BE2C (cell line): ENCODE measurements at regions not wholly inside any gene's neighbourhood (a gene's known extent, or its start where the extent isn't known, plus 50 kb on each side); places are given as distances from the start of the nearest gene placed in this dataset.
"Not testable (repeated sequence)": the region's sequence is repeated elsewhere in the genome, so short reads cannot be mapped to it uniquely, and the experiment has no call there.

Experiments
- DNase-seq: peaks from one replicate; pipeline ENCODE4 v3.0.0-alpha.2; 2020
- H3K27me3 ChIP-seq: fragments of 250-450 bp; sonication (Bioruptor Pico); 2 replicates; pipeline ENCODE4 v1.5.1; 2020; ENCODE audit warnings: mild to moderate bottlenecking
- H3K36me3 ChIP-seq: fragments of 250-450 bp; sonication (Bioruptor Pico); 2 replicates; pipeline ENCODE4 v1.5.1; 2020; ENCODE audit warnings: mild to moderate bottlenecking
- H3K4me1 ChIP-seq: fragments of 250-450 bp; sonication (Bioruptor Pico); 2 replicates; pipeline ENCODE4 v1.5.1; 2020
- H3K4me3 ChIP-seq: 2 replicates; pipeline ENCODE4 v1.5.1; 2011; ENCODE audit warnings: low read depth, low read length
- H3K9me3 ChIP-seq: fragments of 250-450 bp; sonication (Bioruptor Pico); 2 replicates; pipeline ENCODE4 v1.5.1; 2020
- CTCF ChIP-seq: IDR thresholded peaks from 2 replicates; pipeline ENCODE4 v1.5.1; 2012; ENCODE audit warnings: mild to moderate bottlenecking, low read depth, low read length

DNA sequence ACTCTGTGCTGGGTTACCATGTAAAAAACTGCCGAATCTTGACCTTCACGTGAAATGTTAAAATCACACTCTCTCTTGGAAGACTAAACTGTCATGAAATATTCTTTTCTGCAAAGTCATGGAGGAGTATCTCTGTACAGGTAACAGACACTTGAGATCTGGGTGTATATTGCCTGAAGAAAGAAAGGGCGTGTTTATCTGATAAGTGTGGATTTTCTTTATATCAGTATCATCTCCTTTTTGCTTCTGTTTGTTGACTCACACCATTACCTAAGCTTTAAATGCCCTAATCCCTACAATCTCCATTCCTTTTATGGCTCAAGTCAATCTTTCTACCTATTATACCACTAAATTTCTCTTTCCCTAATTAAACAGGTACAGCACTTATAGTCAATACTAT, 673.2 kb upstream of the SOX9 start:
- H3K4me1 ChIP-seq = no peaks in the 10 kb centered on the region
- H3K27me3 ChIP-seq = no peaks in the 10 kb centered on the region
- H3K4me3 ChIP-seq = no peak overlapping the region
- H3K36me3 ChIP-seq = no peaks in the 10 kb centered on the region
- TF ChIP-seq CTCF = no peak
- H3K9me3 ChIP-seq = no peaks in the 10 kb centered on the region
- no peak for DNase-seq

GRCh38 chr17:71450657-71451056, 670.2 kb upstream of the SOX9 start:
- H3K9me3 ChIP-seq, DNase-seq, H3K4me1 ChIP-seq, H3K4me3 ChIP-seq, H3K27me3 ChIP-seq, H3K36me3 ChIP-seq: not testable (repeated sequence)

DNA sequence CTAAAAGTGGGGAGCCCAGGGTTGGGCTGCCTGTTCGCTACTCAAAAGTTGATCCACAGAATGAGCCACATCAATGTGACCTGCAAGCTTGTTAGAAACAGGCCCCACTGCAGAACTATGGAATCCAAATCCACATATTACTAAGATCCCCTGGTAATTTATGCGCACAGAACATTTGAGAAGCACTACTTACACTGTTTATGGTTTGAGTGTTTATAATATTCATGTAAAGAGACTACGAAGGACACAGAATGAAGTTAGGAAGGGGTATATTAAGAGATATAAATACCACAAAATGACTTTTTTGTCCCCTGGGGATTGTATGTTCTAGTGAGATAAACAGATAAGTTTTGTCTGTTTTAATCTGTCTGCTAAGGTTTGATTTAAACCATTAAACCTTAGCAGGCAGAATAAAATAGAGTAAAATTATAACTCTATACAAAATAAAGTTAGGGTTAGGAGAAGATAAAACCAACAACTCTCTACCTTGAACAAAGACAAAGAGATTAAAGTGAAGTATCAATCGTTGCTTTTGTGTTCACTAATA, 666.9 kb upstream of the SOX9 start:
- Histone ChIP-seq H3K4me1 (no peaks in the 10 kb centered on the region), H3K36me3 (no peaks in the 10 kb centered on the region), H3K4me3 (no peak overlapping the region), H3K9me3 (no peaks in the 10 kb centered on the region), H3K27me3 (no peaks in the 10 kb centered on the region)
- no peak for TF ChIP-seq CTCF
- DNase-seq = no peak

GRCh38 chr17:71455219-71455618, 665.6 kb upstream of the SOX9 start:
- Histone ChIP-seq H3K36me3 (no peaks in the 10 kb centered on the region), H3K4me1 (no peaks in the 10 kb centered on the region)

GRCh38 chr17:71458322-71458721, 662.5 kb upstream of the SOX9 start:
- no peak overlapping the region for H3K4me3 ChIP-seq
- H3K4me1 ChIP-seq = peaks cover 4% of the 10 kb centered on the region; the same call in 1 of the 2 replicates
- H3K36me3 ChIP-seq = no peaks in the 10 kb centered on the region
- no peaks in the 10 kb centered on the region for H3K9me3 ChIP-seq
- no peaks in the 10 kb centered on the region for H3K27me3 ChIP-seq
- no peak for TF ChIP-seq CTCF
- DNase-seq = no peak

More at GRCh38 chr17:71455219-71455618, 665.6 kb upstream of the SOX9 start:
- Histone ChIP-seq H3K4me3 (no peak overlapping the region), H3K9me3 (no peaks in the 10 kb centered on the region), H3K27me3 (no peaks in the 10 kb centered on the region)
- no peak for TF ChIP-seq CTCF
- no peak for DNase-seq

DNA sequence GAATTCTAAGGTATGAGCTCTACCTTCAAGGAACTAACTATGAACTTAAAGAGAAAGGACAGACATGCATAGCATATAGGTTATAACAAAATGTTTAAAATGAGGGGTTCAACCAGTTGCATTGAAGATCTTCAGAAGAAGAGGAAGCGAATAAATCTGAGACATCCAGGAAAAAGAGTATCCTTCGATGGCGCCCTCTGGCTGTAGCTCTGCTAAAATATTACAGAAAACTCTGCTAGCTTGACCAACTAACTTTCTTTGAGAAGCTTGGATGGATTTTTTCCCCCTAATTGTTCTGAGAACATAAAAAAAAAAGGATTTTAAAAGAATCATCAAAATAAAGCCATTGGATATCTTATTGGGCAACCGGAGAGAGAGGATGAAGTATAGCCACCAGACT, 659.9 kb upstream of the SOX9 start:
- Histone ChIP-seq H3K36me3 (no peaks in the 10 kb centered on the region), H3K4me3 (no peak overlapping the region), H3K4me1 (peaks cover 4% of the 10 kb centered on the region; the same call in 1 of the 2 replicates), H3K27me3 (no peaks in the 10 kb centered on the region), H3K9me3 (no peaks in the 10 kb centered on the region)
- TF ChIP-seq CTCF = peak; percentile 65
- peak; percentile 48 for DNase-seq
